NCI-H69 (cell line): ENCODE measurements at regions not wholly inside any gene's neighbourhood (a gene's known extent, or its start where the extent isn't known, plus 50 kb on each side); places are given as distances from the start of the nearest gene placed in this dataset.

ENCODE experiments used
- DNase-seq: peaks from one replicate; lab custom pipeline; 2025; lab: John Stamatoyannopoulos, UW

GRCh38 chr7:1378610-1379601, 80.4 kb downstream of the MICALL2 start:
- DNase-seq: no peak

GRCh38 chr7:1380231-1380815, 78.9 kb downstream of the MICALL2 start:
- DNase-seq: no peak

- no peak for DNase-seq
Observed at GRCh38 chr7:1380821-1381580, 78.3 kb downstream of the MICALL2 start.

- DNase-seq: peak; percentile 26
Observed at GRCh38 chr7:1382553-1383397, 76.5 kb downstream of the MICALL2 start.

- no peak for DNase-seq
Observed at GRCh38 chr7:1383398-1384112, 75.7 kb downstream of the MICALL2 start.

- no peak for DNase-seq
Observed at GRCh38 chr7:1384113-1384415, 75.2 kb downstream of the MICALL2 start.
